ENCODE measurements at regions not wholly inside any gene's neighbourhood (a gene's known extent, or its start where the extent isn't known, plus 50 kb on each side); places are given as distances from the start of the nearest gene placed in this dataset.
"Not testable (repeated sequence)": the region's sequence is repeated elsewhere in the genome, so short reads cannot be mapped to it uniquely, and the experiment has no call there.

- no peaks in the 10 kb centered on the region for H3K4me1 ChIP-seq
- H3K9me3 ChIP-seq = no peaks in the 10 kb centered on the region
- no peak overlapping the region for H3K27ac ChIP-seq
- WGBS, 2 donors = 79 to 80% methylated on average over 4 of the region's 4 CpGs
- intact Hi-C loops (cut with DNase I; ENCODE audit: low total_unique reads) = no loop called here
- DNase-seq = no peak
- H3K36me3 ChIP-seq (ENCODE audit: low read depth, missing control alignments) = no peaks in the 10 kb centered on the region
- no peak overlapping the region for H3K4me3 ChIP-seq
- H3K27me3 ChIP-seq = no peaks in the 10 kb centered on the region
- no peak for TF ChIP-seq CTCF (IDR thresholded peaks at IDR 0.05)
- TF ChIP-seq POLR2A (IDR thresholded peaks at IDR 0.05) = no peak
Measured at GRCh38 chr6:80594461-80594860, 488.0 kb downstream of the BCKDHB start.

- WGBS, 2 donors = 57 to 76% methylated on average over 2 of the region's 2 CpGs
- Histone ChIP-seq H3K27me3 (no peaks in the 10 kb centered on the region), H3K4me1 (no peaks in the 10 kb centered on the region), H3K4me3 (no peak overlapping the region), H3K9me3 (no peaks in the 10 kb centered on the region), H3K36me3 (ENCODE audit: low read depth, missing control alignments) (no peaks in the 10 kb centered on the region), H3K27ac (no peak overlapping the region)
- TF ChIP-seq CTCF (IDR thresholded peaks at IDR 0.05) (no peak), POLR2A (IDR thresholded peaks at IDR 0.05) (no peak)
- intact Hi-C loops (cut with DNase I; ENCODE audit: low total_unique reads) = no loop called here
- DNase-seq = no peak
Measured at GRCh38 chr6:80592436-80592835, 486.0 kb downstream of the BCKDHB start.

- TF ChIP-seq CTCF (IDR thresholded peaks at IDR 0.05) (no peak), POLR2A (IDR thresholded peaks at IDR 0.05) (no peak)
- no peaks in the 10 kb centered on the region for H3K9me3 ChIP-seq
- intact Hi-C loops (cut with DNase I; ENCODE audit: low total_unique reads) = no loop called here
Measured at GRCh38 chr6:80586242-80586641, 479.8 kb downstream of the BCKDHB start.

GRCh38 chr6:80579391-80580023 is 473.0 kb downstream of the BCKDHB start:
- no peaks in the 10 kb centered on the region for H3K4me1 ChIP-seq
- H3K36me3 ChIP-seq (ENCODE audit: low read depth, missing control alignments) = no peaks in the 10 kb centered on the region
- no peaks in the 10 kb centered on the region for H3K9me3 ChIP-seq
- no peak overlapping the region for H3K4me3 ChIP-seq
- no peak overlapping the region for H3K27ac ChIP-seq
- WGBS, 2 donors = 59 to 69% methylated on average over 2 of the region's 2 CpGs
- no peaks in the 10 kb centered on the region for H3K27me3 ChIP-seq
- TF ChIP-seq CTCF (IDR thresholded peaks at IDR 0.05) = no peak
- no peak for TF ChIP-seq POLR2A (IDR thresholded peaks at IDR 0.05)
- intact Hi-C loops (cut with DNase I; ENCODE audit: low total_unique reads) = no loop called here
- no peak for DNase-seq

More at GRCh38 chr6:80586242-80586641, 479.8 kb downstream of the BCKDHB start:
- Histone ChIP-seq H3K36me3 (ENCODE audit: low read depth, missing control alignments) (no peaks in the 10 kb centered on the region), H3K4me3 (no peak overlapping the region), H3K27ac (no peak overlapping the region), H3K27me3 (no peaks in the 10 kb centered on the region), H3K4me1 (no peaks in the 10 kb centered on the region)
- no peak for DNase-seq

- H3K27ac ChIP-seq; H3K4me1 ChIP-seq; intact Hi-C loops (cut with DNase I; ENCODE audit: low total_unique reads); H3K36me3 ChIP-seq (ENCODE audit: low read depth, missing control alignments); H3K27me3 ChIP-seq; H3K9me3 ChIP-seq; H3K4me3 ChIP-seq; DNase-seq: not testable (repeated sequence)
- WGBS, 2 donors = 72 to 100% methylated on average over 4 to 15 of the region's 15 CpGs
Measured at GRCh38 chr6:80573320-80573719, 466.8 kb downstream of the BCKDHB start.

All from testis (tissue), 2 donors.